Cardiac fibroblast (primary cell): ENCODE measurements at regions not wholly inside any gene's neighbourhood (a gene's known extent, or its start where the extent isn't known, plus 50 kb on each side); places are given as distances from the start of the nearest gene placed in this dataset.
A peak's percentile ranks its signal among the peaks of the same experiment; 100 is the strongest.

Experiments used
- DNase-seq, 2 donors: peaks; one replicate each; pipeline versions ENCODE4 v3.0.0 to v3.0.0-alpha.2; 2010; ENCODE audit warnings: low read depth in 2 of 2
- H3K4me3 ChIP-seq, 2 donors: replicated peaks in 1 of 2; 1 replicate in 1 of 2; 2 replicates in 1 of 2; pipeline ENCODE4 v1.5.1; 2011; ENCODE audit warnings: low read depth in 2 of 2, low read length in 2 of 2, mild to moderate bottlenecking in 2 of 2, moderate library complexity in 1 of 2
- TF ChIP-seq, protein P1 (sequence below): IDR thresholded peaks from one replicate; pipeline ENCODE4 v1.5.1; 2011; ENCODE audit warnings: low read depth, mild to moderate bottlenecking, low read length, inconsistent platforms

DNA sequence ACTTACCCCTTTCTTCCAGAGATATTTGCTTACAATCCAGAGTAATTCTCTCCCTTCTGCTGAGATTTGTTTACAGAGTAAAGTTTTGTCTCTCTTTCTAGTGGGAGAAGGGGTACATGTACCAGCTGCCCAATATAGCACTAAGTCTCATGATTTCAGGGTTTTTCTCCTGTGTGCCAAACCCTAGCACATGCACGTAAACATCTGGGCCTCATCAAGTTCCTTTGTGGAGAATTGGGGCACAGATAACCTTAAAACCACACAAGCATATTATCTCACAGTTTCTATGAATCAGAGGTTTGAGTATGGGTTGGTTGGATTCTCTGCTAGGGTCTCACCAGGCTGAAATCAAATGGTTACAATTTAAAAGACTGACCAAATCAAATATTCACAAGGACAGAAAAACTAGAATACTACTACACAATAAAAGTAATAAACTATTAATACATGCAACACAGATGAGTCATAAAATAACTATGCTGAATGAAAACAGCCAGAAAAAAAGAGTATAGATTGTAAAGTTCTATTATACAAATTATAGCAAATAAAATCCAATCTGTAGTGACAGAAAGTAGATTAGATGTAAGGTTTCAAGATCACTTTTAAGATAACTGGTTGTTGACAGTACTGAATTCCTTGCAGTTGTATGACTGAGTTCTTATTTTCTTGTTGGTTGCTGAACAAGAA is 347.4 kb upstream of the PTBP2 start:
- DNase-seq: peak; percentile 45 to 70
- H3K4me3 ChIP-seq: no peak overlapping the region
- TF ChIP-seq, protein P1, sequence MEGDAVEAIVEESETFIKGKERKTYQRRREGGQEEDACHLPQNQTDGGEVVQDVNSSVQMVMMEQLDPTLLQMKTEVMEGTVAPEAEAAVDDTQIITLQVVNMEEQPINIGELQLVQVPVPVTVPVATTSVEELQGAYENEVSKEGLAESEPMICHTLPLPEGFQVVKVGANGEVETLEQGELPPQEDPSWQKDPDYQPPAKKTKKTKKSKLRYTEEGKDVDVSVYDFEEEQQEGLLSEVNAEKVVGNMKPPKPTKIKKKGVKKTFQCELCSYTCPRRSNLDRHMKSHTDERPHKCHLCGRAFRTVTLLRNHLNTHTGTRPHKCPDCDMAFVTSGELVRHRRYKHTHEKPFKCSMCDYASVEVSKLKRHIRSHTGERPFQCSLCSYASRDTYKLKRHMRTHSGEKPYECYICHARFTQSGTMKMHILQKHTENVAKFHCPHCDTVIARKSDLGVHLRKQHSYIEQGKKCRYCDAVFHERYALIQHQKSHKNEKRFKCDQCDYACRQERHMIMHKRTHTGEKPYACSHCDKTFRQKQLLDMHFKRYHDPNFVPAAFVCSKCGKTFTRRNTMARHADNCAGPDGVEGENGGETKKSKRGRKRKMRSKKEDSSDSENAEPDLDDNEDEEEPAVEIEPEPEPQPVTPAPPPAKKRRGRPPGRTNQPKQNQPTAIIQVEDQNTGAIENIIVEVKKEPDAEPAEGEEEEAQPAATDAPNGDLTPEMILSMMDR: no peak

DNA sequence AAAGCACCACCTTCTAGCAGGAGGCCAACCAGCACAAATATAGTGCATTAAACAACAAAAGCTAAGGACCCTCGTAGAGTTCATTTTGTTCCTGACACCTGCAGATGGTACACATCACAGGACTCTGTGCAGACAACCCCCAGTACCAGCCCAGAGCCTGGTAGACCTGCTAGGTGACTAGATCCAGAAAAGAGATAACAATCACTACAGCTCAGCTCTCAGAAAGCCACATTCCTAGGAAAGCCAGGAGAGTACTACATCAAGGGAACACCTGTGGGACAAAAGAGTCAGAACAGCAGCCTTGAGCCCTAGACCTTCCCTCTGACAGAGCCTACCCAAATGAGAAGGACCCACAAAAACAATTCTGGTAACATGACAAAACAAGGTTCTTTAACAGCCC is 344.7 kb upstream of the PTBP2 start:
- no peak for DNase-seq
- TF ChIP-seq, protein P1: no peak
- H3K4me3 ChIP-seq: no peak overlapping the region

DNA sequence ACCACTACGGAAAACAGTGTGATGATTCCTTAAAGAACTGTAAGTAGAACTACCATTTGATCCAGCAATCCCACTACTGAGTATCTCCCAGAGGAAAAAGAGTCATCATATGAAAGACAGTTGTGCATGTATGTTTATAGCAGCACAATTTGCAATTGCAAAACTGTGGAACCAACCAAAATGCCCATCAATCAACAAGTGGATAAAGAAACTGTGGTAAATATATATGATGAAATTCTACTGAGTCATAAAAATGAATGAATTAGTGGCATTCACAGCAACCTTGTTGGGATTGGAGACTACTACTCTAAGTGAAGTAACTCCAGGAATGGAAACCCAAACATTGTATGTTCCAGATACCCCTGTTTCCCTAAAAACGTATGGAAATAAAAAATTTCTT is 337.0 kb upstream of the PTBP2 start:
- TF ChIP-seq, protein P1: no peak
- no peak overlapping the region for H3K4me3 ChIP-seq

DNA sequence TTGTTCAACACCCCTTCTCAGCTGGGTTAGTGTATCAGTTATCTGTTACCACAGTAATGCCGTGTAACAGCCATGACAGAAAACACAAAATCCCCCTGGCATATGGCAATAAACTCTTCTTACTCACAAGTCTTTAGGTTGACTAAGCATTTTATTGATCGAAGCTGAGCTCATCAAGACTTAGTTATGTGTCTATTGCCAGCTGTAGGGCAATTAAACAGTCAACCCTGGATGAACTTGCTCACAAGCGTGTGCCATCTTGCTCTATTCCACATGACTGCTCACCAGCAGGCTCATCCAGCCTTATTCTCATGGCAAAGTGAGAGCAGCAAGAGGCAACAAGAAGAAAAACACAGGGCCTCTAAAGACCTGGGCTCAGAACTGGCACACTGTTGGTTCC is 333.8 kb upstream of the PTBP2 start:
- TF ChIP-seq, protein P1: no peak
- no peak overlapping the region for H3K4me3 ChIP-seq
- DNase-seq: no peak

More for the DNA sequence above, 337.0 kb upstream of the PTBP2 start:
- no peak for DNase-seq

DNA sequence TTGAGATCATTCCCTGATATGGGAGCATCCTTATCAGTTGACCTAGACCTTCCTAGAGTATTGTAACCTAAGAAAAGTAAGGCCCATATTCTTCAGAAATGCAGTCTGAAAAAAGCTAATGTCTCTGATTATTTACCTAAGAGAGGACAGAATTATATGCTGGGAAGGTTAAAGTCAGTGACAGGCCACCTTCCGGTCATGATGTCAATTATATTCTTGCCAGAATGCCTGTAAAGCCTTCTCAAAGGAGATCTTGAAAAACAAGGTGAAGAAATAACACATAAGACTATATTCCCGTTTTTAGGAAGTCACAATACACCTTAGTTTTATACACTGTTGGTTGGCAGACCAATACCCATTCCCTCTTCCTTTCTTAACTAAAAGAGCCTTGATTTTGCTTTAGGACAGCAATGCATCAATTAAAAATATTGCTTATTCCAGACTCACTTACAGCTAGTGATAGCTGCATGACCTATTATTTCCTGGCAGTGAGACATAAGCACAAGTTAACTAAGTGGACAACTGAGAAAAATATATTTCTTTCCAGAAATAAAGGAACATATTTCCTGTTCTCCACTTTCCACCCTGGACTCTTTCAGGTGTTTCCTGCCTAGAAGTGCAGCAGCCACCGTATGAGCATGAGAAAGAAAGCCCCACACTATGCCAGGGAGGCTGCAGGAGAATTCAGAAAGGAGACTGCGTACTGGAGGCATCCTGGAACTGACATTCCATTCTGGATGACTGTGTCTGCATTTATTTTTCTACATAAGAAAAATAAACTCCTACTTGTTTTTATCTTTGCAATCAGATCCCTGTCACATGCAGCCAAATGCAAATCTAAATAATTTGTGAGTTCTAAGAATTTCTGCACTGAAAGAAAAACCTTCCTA is 332.9 kb upstream of the PTBP2 start:
- DNase-seq: peak; percentile 63 to 70
- TF ChIP-seq, protein P1: no peak
- no peak overlapping the region for H3K4me3 ChIP-seq

DNA sequence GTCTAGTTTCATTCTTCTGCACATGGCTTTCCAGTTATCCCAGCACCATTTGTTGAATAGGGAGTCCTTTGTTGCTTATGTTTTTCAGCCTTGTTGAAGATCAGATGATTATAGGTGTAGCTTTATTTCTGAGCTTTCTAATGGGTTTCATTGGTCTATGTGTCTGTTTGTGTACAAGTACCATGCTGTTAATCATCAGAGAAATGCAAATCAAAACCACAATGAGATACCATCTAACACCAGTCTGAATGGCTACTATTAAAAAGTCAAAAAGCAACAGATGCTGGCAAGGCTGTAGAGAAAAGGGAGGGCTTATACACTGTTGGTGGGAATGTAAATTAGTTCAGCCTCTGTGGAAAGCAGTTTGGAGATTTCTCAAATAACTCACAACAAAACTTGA is 321.5 kb upstream of the PTBP2 start:
- H3K4me3 ChIP-seq: no peak overlapping the region
- TF ChIP-seq, protein P1: no peak
- DNase-seq: no peak
